OCI-LY3 (cell line): ENCODE measurements at regions not wholly inside any gene's neighbourhood (a gene's known extent, or its start where the extent isn't known, plus 50 kb on each side); places are given as distances from the start of the nearest gene placed in this dataset.

Source experiments
- CTCF ChIP-seq: fragments of 200-600, 300-600 bp; sonication (generic); IDR thresholded peaks from 2 replicates; pipeline ENCODE4 v1.5.1; 2014; ENCODE audit warnings: antibody characterized with exemption, low read length, low read depth
- EZH2phosphoT487 ChIP-seq: fragments of 200-600 bp; shearing (Covaris generic); IDR thresholded peaks from 2 replicates; pipeline ENCODE4 v1.6.1; 2018; ENCODE audit warnings: antibody characterized with exemption, mixed run types, low read depth

GRCh38 chr20:24411834-24412216, 57.6 kb upstream of the SYNDIG1 start:
- TF ChIP-seq EZH2phosphoT487 (no peak), CTCF (no peak)
